ENCODE measurements at regions not wholly inside any gene's neighbourhood (a gene's known extent, or its start where the extent isn't known, plus 50 kb on each side); places are given as distances from the start of the nearest gene placed in this dataset.
"Not testable (repeated sequence)": the region's sequence is repeated elsewhere in the genome, so short reads cannot be mapped to it uniquely, and the experiment has no call there.

DNA sequence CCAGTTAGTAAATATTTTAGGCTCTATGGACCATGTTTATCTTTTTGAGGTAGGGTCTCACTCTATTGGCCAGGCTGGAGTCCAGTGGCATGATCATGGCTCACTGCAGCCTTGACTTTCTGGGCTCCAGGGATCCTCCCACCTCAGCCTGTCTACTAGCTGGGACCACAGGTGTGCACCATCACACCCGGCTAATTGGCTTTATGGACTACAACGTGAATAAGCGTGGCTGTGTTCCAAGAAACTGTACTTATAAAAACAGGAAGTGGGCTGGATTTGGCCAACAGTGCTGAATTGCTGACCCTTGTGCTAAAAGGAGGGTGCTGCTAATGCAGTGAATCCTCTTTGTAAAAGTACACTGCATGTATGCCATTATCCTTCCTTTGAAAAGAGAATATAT lies 111.7 kb upstream of the CDK13 start:
- H3K9me3 Mint-ChIP-seq (ENCODE audit: unreplicated experiment), result no peaks in the 10 kb centered on the region
- DNase-seq (ENCODE audit: extremely low spot score, unreplicated experiment), result no peak
- H3K27me3 Mint-ChIP-seq (ENCODE audit: unreplicated experiment), result peaks cover 77% of the 10 kb centered on the region
- no peaks in the 10 kb centered on the region for H3K36me3 Mint-ChIP-seq (ENCODE audit: unreplicated experiment)
- TF ChIP-seq, protein P1, sequence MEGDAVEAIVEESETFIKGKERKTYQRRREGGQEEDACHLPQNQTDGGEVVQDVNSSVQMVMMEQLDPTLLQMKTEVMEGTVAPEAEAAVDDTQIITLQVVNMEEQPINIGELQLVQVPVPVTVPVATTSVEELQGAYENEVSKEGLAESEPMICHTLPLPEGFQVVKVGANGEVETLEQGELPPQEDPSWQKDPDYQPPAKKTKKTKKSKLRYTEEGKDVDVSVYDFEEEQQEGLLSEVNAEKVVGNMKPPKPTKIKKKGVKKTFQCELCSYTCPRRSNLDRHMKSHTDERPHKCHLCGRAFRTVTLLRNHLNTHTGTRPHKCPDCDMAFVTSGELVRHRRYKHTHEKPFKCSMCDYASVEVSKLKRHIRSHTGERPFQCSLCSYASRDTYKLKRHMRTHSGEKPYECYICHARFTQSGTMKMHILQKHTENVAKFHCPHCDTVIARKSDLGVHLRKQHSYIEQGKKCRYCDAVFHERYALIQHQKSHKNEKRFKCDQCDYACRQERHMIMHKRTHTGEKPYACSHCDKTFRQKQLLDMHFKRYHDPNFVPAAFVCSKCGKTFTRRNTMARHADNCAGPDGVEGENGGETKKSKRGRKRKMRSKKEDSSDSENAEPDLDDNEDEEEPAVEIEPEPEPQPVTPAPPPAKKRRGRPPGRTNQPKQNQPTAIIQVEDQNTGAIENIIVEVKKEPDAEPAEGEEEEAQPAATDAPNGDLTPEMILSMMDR (IDR thresholded peaks at IDR 0.05), result no peak
- H3K27ac Mint-ChIP-seq (ENCODE audit: unreplicated experiment), result no peak overlapping the region
- peaks cover 7% of the 10 kb centered on the region for H3K4me1 Mint-ChIP-seq (ENCODE audit: unreplicated experiment)
- H3K4me3 Mint-ChIP-seq (ENCODE audit: unreplicated experiment), result no peak overlapping the region

GRCh38 chr7:39845006-39845405 lies 105.0 kb upstream of the CDK13 start:
- Mint-ChIP-seq H3K9me3 (ENCODE audit: unreplicated experiment) (no peaks in the 10 kb centered on the region), H3K4me1 (ENCODE audit: unreplicated experiment) (no peaks in the 10 kb centered on the region), H3K27me3 (ENCODE audit: unreplicated experiment) (peaks cover 69% of the 10 kb centered on the region), H3K4me3 (ENCODE audit: unreplicated experiment) (no peak overlapping the region), H3K27ac (ENCODE audit: unreplicated experiment) (no peak overlapping the region), H3K36me3 (ENCODE audit: unreplicated experiment) (no peaks in the 10 kb centered on the region)
- TF ChIP-seq, protein P1 (IDR thresholded peaks at IDR 0.05), result no peak
- DNase-seq (ENCODE audit: extremely low spot score, unreplicated experiment), result no peak

GRCh38 chr7:39847227-39847626 lies 102.8 kb upstream of the CDK13 start:
- Mint-ChIP-seq H3K27ac (ENCODE audit: unreplicated experiment) (no peak overlapping the region), H3K36me3 (ENCODE audit: unreplicated experiment) (no peaks in the 10 kb centered on the region), H3K4me1 (ENCODE audit: unreplicated experiment) (no peaks in the 10 kb centered on the region), H3K9me3 (ENCODE audit: unreplicated experiment) (no peaks in the 10 kb centered on the region), H3K27me3 (ENCODE audit: unreplicated experiment) (peaks cover 61% of the 10 kb centered on the region), H3K4me3 (ENCODE audit: unreplicated experiment) (no peak overlapping the region)
- no peak for DNase-seq (ENCODE audit: extremely low spot score, unreplicated experiment)
- TF ChIP-seq, protein P1 (IDR thresholded peaks at IDR 0.05), result no peak

DNA sequence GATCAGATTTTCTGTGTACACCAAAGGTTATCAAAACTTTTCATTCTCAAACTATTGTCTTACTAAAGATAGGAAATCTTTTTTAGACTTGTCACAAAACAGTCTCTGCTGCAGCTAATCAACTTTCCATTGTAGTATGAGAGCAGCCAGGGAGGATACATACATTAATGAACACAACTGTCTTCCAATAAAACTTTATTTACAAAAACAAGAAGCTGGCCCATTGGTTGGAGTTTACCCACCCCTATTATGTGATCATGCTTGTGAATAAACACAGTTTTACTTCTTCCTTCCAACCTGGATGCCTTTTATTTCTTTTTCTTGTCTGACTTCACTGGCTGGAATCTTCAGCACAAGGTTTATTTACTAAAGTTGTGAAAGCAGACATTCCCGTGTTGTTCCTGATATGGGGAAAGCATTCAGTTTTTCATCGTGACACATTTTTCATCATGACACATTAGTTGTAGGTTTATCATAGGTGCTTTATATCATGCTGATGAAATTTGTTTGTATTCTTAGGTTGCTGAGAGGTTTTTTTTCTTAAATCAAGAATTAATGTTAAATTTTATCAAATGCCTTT lies 98.5 kb upstream of the CDK13 start:
- Mint-ChIP-seq H3K4me1 (ENCODE audit: unreplicated experiment) (no peaks in the 10 kb centered on the region), H3K27ac (ENCODE audit: unreplicated experiment) (no peak overlapping the region), H3K4me3 (ENCODE audit: unreplicated experiment) (no peak overlapping the region)

DNA sequence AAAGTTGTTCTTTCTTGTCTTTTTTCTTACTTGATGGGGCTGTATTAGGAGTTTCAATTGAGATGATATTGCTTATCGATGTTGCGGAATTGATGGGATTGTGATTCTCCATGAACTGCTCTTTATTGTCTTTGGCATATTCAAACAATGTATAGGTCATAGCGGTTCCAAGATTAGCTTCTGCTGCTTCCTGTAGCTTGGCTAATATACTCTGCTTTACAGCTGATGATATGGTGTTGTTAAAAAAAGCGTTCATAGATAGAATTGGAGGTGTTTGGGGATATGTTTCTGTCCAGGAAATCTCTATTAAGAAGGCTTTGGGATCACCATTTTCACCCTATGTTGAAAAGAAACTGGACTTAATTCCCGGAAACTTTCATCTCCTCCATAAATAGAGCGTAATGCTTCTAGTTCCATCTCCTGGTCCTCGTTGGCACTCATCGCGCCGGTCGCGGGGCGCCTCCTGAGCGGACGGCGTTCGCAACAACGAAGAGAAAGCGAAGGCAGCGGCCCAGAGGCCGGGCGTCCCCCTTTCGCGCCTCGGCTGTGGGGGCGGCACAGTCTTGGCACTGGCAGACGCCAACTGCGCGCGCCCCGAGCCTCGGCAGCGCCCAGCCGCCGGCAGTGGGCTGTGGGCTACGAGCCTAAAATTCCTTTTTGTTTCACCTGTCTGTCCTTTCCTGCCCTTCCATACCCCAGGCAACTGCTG lies 95.3 kb upstream of the CDK13 start:
- H3K27me3 Mint-ChIP-seq (ENCODE audit: unreplicated experiment), result peaks cover 54% of the 10 kb centered on the region
- not testable (repeated sequence) for H3K27ac Mint-ChIP-seq (ENCODE audit: unreplicated experiment); H3K9me3 Mint-ChIP-seq (ENCODE audit: unreplicated experiment); H3K4me1 Mint-ChIP-seq (ENCODE audit: unreplicated experiment); H3K4me3 Mint-ChIP-seq (ENCODE audit: unreplicated experiment); DNase-seq (ENCODE audit: extremely low spot score, unreplicated experiment); H3K36me3 Mint-ChIP-seq (ENCODE audit: unreplicated experiment)

More for the DNA sequence above, 98.5 kb upstream of the CDK13 start:
- H3K36me3 Mint-ChIP-seq (ENCODE audit: unreplicated experiment), result no peaks in the 10 kb centered on the region
- H3K9me3 Mint-ChIP-seq (ENCODE audit: unreplicated experiment), result no peaks in the 10 kb centered on the region
- peaks cover 40% of the 10 kb centered on the region for H3K27me3 Mint-ChIP-seq (ENCODE audit: unreplicated experiment)
- TF ChIP-seq, protein P1 (IDR thresholded peaks at IDR 0.05), result no peak
- DNase-seq (ENCODE audit: extremely low spot score, unreplicated experiment), result no peak
